ENCODE measurements at regions not wholly inside any gene's neighbourhood (a gene's known extent, or its start where the extent isn't known, plus 50 kb on each side); places are given as distances from the start of the nearest gene placed in this dataset.

DNA sequence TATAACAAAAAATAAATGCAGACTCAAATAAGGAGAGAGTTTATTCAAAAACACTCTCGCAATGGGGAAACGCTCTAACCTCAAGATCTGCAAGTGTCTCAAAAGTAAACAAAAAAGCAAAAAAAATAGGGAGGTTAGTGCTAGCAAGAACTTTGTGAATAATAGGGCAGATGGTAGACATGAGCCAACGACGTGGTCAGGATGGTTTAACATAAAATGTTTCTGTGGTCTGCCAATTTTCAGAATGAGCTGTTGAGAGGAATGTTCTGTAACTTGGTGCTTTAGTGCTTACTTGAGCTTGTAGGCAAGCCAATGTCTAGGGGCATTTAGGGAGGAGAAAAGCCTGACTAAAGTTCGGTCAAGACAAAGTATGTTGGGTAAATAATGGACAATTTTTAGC, 1813.9 kb upstream of the CDH6 start:
- no peak for DNase-seq (ENCODE audit: extremely low read depth, low read depth)

GRCh38 chr5:29378104-29378503, 1815.4 kb upstream of the CDH6 start:
- no peak for DNase-seq (ENCODE audit: extremely low read depth, low read depth)

- DNase-seq (ENCODE audit: extremely low read depth, low read depth), result no peak
Measured at GRCh38 chr5:29370248-29370647, 1823.2 kb upstream of the CDH6 start.

- DNase-seq (ENCODE audit: extremely low read depth, low read depth), result peak; percentile 6
Measured at GRCh38 chr5:29367176-29367833, 1826.2 kb upstream of the CDH6 start.

- DNase-seq (ENCODE audit: extremely low read depth, low read depth), result no peak
Measured at GRCh38 chr5:29351170-29351569, 1842.3 kb upstream of the CDH6 start.

- DNase-seq (ENCODE audit: extremely low read depth, low read depth), result no peak
Measured at GRCh38 chr5:29337030-29337429, 1856.5 kb upstream of the CDH6 start.

GRCh38 chr5:29321591-29321990, 1871.9 kb upstream of the CDH6 start:
- DNase-seq (ENCODE audit: extremely low read depth, low read depth), result no peak

DNA sequence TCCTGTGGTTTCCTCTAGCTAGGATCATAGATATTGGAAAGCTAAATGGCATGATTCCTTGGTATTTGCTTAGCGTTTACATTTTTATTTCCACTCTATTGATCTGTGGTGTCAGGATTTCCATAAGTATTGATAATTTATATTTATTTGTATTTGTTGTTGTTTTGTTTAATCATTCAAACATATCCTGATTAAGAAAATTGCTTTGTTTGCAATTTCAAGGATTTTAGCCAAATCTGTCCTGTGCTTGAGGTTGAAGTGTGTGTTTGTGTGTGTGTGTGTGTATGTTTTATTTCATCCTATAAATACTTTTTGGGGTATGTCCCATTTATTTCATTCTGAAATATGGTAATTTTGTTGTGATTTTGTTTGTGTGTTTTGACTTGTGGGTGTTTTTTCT, 1884.1 kb upstream of the CDH6 start:
- DNase-seq (ENCODE audit: extremely low read depth, low read depth), result no peak

- peak; percentile 11 for DNase-seq (ENCODE audit: extremely low read depth, low read depth)
Measured at GRCh38 chr5:29307478-29307877, 1886.0 kb upstream of the CDH6 start.

- DNase-seq (ENCODE audit: extremely low read depth, low read depth), result peak; percentile 21
Measured at GRCh38 chr5:29304545-29304944, 1888.9 kb upstream of the CDH6 start.

GRCh38 chr5:29296548-29296947, 1896.9 kb upstream of the CDH6 start:
- DNase-seq (ENCODE audit: extremely low read depth, low read depth), result no peak

GRCh38 chr5:29277642-29278041, 1915.8 kb upstream of the CDH6 start:
- no peak for DNase-seq (ENCODE audit: extremely low read depth, low read depth)

- no peak for DNase-seq (ENCODE audit: extremely low read depth, low read depth)
Measured at GRCh38 chr5:29276371-29276770, 1917.1 kb upstream of the CDH6 start.

GRCh38 chr5:29263915-29264351, 1929.6 kb upstream of the CDH6 start:
- peak; percentile 86 for DNase-seq (ENCODE audit: extremely low read depth, low read depth)

GRCh38 chr5:29262339-29263123, 1931.0 kb upstream of the CDH6 start:
- DNase-seq (ENCODE audit: extremely low read depth, low read depth), result peak; percentile 95

GRCh38 chr5:29261213-29261612, 1932.3 kb upstream of the CDH6 start:
- DNase-seq (ENCODE audit: extremely low read depth, low read depth), result no peak

GRCh38 chr5:29252390-29252789, 1941.1 kb upstream of the CDH6 start:
- no peak for DNase-seq (ENCODE audit: extremely low read depth, low read depth)

DNA sequence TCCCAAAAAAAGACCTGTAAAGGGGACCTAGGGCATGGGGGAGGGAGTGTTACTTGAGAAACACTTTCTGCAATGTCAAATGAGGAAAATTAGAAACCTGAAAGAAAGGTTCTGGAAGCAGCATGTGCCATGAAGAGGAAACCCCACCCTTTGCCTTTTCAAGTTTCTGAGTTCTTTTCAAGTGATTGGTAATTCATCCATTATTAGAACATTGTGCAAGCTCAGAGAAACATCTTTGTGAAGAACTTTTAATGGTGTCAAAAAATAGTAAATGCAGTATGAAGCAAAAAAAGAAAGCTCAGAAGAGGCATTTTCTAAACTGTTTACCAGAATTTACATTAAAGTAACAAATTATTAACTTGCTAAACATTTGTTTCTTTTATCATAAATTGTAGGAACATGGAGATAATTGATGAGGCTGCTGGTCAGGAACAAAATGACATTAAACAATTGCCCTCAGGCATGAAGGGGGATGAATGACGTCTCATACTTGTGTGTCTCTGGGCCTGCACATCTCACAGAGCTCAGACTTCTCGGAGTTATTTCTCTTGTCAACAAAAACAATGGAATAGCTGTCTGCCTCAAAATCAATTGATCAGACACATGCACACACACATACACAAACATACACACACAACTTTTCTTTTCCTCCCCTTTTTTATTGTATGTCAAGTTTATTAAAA, 1946.0 kb upstream of the CDH6 start:
- no peak for DNase-seq (ENCODE audit: extremely low read depth, low read depth)

- DNase-seq (ENCODE audit: extremely low read depth, low read depth), result no peak
Measured at GRCh38 chr5:29240379-29240778, 1953.1 kb upstream of the CDH6 start.

- DNase-seq (ENCODE audit: extremely low read depth, low read depth), result no peak
Measured at GRCh38 chr5:29239606-29240005, 1953.9 kb upstream of the CDH6 start.

GRCh38 chr5:29238115-29238514, 1955.4 kb upstream of the CDH6 start:
- DNase-seq (ENCODE audit: extremely low read depth, low read depth), result no peak

DNA sequence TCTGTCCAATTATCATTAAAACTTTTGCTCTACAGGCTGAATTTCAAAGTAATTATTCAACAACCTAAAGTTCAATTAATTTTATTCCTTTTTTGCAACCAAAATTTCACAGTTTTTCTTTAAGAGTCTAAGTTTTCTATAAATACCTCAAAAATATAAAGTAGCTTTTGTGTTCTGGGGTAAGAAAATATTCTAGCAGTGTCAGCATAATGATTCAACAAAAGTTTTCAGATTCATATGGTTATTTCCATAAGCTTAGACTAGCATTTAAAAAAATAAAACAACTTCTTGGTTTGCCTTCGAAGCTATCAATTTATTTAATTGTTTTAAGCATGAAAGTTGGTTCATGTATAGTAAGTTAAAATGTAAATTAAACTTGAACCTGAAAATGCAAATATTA, 1962.3 kb upstream of the CDH6 start:
- DNase-seq (ENCODE audit: extremely low read depth, low read depth), result no peak

All from NCI-H460 (cell line).